ENCODE measurements at regions not wholly inside any gene's neighbourhood (a gene's known extent, or its start where the extent isn't known, plus 50 kb on each side); places are given as distances from the start of the nearest gene placed in this dataset.

- no peak for TF ChIP-seq POLR2AphosphoS5 (IDR thresholded peaks at IDR 0.05; ENCODE audit: borderline replicate concordance, low read depth, low read length)
- no peak for TF ChIP-seq EZH2 (IDR thresholded peaks at IDR 0.05)
These were observed 207.7 kb upstream of the CFAP20DC start for GRCh38 chr3:59257506-59257905.
